GM21717 (cell line): ENCODE measurements at regions not wholly inside any gene's neighbourhood (a gene's known extent, or its start where the extent isn't known, plus 50 kb on each side); places are given as distances from the start of the nearest gene placed in this dataset.

Source experiments
- ATAC-seq: cut with Tn5 transposase; IDR thresholded peaks from one replicate; pipeline ENCODE4 v1.9.1; 2021; ENCODE audit warnings: mild to moderate bottlenecking, moderate library complexity; ENCODE audit not compliant: unreplicated experiment

- ATAC-seq = no peak
Measured at GRCh38 chr4:20352163-20352431, 100.4 kb downstream of the SLIT2 start.

DNA sequence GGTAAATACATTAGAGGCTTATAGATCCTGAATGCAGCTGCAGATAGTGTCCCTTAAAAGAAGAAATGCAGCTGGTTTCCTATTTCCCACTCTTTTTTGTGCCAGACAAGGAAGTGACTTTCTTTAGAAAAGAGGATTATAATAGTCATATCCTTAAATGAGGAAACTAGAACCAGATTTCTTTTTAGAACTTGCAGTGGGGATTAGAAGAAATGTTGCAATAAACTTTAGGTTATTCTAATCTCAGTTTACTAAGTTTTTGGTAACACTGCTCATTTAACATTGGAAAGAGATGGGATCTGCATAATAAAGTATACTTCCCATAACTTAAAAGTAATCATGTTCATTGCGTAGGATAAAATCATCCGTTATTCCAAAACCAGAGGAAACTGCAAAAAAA is 101.9 kb downstream of the SLIT2 start:
- ATAC-seq = no peak

DNA sequence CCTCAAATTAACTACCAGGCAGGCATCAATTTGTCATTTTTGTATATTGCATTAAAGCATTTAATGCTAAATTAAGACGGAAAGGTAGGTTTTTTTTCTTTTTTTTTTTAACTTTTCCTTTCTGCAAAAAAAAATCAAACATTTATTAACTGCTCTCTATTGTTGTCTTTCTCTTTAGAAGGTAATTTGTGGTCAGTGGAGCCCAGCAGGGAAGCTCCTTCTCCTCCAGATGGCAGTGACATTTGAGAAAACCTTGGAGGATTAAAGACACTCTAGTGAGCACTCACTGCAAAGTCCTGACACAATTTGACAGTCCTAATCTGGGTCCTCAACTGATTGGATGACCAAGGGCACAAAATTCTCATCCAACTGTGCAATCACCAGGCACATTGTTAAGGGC is 102.4 kb downstream of the SLIT2 start:
- no peak for ATAC-seq

GRCh38 chr4:20356565-20356964 is 104.9 kb downstream of the SLIT2 start:
- no peak for ATAC-seq

GRCh38 chr4:20358110-20358509 is 106.4 kb downstream of the SLIT2 start:
- no peak for ATAC-seq

GRCh38 chr4:20359692-20360091 is 108.0 kb downstream of the SLIT2 start:
- peak; percentile 63 for ATAC-seq

- no peak for ATAC-seq
Measured at GRCh38 chr4:20362148-20362547, 110.4 kb downstream of the SLIT2 start.

DNA sequence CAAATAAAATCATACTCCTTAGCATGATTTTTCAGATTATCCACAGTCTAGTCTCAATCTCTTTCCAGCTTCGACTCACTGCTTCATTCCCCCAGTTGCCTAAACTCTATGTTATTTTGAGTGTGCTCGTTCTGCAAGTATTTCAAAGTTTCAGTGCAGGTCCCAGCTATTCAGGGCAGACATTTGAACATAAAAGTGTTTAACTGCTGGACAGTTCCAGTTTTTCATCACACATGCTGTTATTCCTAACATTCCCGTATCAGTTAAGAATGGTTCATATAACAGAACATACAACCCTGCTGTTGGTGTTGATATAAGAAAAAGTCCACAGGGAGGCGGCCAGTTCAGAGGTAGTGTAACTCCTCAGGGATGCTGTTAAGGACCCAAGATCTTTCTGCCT is 113.3 kb downstream of the SLIT2 start:
- ATAC-seq = no peak

- ATAC-seq = no peak
Measured at GRCh38 chr4:20367446-20367845, 115.7 kb downstream of the SLIT2 start.

- no peak for ATAC-seq
Measured at GRCh38 chr4:20368926-20369325, 117.2 kb downstream of the SLIT2 start.

- ATAC-seq = no peak
Measured at GRCh38 chr4:20370274-20370673, 118.6 kb downstream of the SLIT2 start.

GRCh38 chr4:20376070-20376469 is 124.4 kb downstream of the SLIT2 start:
- no peak for ATAC-seq

DNA sequence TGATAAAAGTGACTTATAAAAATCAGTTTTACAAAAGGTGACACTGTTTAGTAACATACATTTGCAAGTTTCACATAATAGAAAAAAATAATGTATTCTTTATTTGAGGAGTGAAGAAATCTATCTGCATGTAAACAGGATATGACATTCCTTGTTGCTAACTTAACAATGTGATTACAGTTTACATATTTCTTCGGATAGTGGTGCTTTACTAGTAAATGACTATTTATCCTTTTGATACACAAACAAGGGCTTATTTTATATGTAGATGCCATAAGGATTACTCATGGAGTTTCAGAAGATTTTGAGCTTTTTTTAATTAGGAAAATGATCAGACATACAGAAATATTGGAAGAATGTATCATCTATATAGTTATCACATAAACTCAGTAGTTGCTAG is 126.5 kb downstream of the SLIT2 start:
- ATAC-seq = no peak

DNA sequence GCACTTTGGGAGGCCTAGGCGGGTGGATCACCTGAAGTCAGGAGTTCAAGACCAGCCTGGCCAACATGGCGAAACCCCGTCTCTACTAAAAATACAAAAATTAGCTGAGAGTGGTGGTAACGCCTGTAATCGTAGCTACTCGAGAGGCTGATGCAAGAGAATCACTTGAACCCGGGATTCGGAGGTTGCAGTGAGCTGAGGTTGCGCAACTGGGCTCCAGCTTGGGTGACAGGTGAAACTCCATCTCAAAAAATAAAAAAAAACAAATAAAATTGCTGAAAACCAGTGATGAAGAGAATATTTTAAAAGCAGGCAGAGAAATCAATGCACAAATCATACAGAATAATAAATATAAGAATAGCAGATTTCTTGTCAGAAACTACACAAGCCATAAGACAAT is 129.3 kb downstream of the SLIT2 start:
- ATAC-seq = no peak

DNA sequence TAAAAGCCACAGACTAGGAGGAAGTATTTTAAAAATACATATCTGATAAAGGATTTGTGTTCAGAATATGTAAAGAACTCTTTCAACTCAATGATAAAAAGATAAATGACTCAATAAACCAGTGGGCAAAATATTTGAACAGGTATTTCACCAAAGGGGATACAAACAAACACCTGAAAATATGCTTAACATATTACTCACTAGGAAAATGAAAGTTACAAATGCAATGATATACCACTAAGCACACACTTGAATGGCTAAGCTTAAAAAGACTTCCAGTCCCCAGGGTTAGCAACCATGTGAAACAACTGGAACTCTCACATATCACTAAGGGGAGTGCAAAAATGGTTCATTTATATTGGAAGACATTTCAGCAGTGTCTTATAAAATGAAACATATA is 131.6 kb downstream of the SLIT2 start:
- ATAC-seq = no peak

GRCh38 chr4:20383969-20384368 is 132.3 kb downstream of the SLIT2 start:
- ATAC-seq = no peak

GRCh38 chr4:20384456-20384855 is 132.8 kb downstream of the SLIT2 start:
- ATAC-seq = no peak

DNA sequence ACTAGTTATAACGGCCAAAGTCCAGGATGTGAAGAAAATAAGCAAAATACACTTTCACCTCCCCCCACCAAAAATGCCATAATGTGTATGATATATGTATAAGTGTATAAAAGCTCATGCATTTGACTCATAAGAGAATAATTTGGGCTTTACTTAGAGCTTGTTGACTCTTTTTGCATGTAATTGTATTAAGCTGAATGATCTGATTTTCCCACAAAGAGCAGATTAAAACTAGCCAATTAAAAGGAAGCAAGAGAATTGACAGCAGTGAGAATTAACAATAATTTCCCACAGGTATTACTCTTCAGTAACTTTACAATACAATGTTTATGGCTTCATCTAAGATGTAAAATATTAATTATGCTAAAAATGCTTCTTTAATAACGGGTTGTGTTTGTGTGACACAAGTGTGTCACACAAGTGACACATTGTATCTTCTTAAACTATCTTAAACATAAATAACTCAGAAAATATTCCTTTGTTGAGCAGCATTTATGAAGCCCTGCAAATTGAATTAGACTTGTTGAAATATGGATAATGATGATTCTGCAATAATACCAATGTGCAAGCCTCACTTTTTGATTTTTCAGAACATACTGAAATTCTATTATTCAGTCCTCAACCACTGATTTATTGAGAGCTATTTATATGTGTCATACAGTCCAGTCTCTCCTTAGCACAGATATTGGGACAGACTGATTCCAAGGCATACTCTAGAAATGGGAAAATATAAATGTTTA is 134.5 kb downstream of the SLIT2 start:
- no peak for ATAC-seq

- ATAC-seq = no peak
Measured at GRCh38 chr4:20386906-20387305, 135.2 kb downstream of the SLIT2 start.

DNA sequence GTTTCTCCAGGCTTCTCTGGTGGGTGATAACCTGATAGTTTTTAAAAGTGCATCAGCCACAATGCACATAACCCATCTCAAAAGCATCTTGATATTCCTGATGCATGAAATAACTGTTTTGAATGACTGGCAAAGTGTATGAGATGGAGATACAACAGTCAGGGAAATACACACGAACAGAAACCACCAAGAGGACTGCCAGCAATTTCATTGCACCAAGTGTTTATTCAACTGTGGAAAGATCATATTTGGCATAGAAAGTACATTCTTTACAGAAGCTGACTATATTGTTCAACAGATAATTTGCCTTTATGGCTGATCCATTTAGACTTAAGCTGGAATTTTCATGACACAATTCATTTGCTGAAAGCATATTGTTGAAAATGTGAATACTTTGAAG is 139.5 kb downstream of the SLIT2 start:
- ATAC-seq = no peak

GRCh38 chr4:20391912-20392311 is 140.2 kb downstream of the SLIT2 start:
- no peak for ATAC-seq

GRCh38 chr4:20393486-20394100 is 141.9 kb downstream of the SLIT2 start:
- ATAC-seq = no peak

GRCh38 chr4:20394512-20394911 is 142.8 kb downstream of the SLIT2 start:
- no peak for ATAC-seq
